HL-60 (cell line): ENCODE measurements at regions not wholly inside any gene's neighbourhood (a gene's known extent, or its start where the extent isn't known, plus 50 kb on each side); places are given as distances from the start of the nearest gene placed in this dataset.

Experiments used
- DNase-seq, 2 experiments: peaks; one replicate each; pipeline ENCODE4 v3.0.0-alpha.2; 2010 to 2020; ENCODE audit warnings: low read depth in 1 of 2, low spot score in 1 of 2
- H3K27ac ChIP-seq: fragments of 250-450 bp; sonication (Bioruptor Pico); replicated peaks from 2 replicates; pipeline ENCODE4 v1.5.1; 2020; ENCODE audit warnings: mild to moderate bottlenecking, moderate library complexity
- H3K27me3 ChIP-seq: fragments of 250-450 bp; sonication (Bioruptor Pico); 2 replicates; pipeline ENCODE4 v1.5.1; 2021; ENCODE audit warnings: mild to moderate bottlenecking, moderate library complexity; ENCODE audit not compliant: insufficient read depth, poor library complexity, severe bottlenecking
- H3K4me3 ChIP-seq: replicated peaks from 2 replicates; pipeline ENCODE4 v1.5.1; 2011; ENCODE audit warnings: mild to moderate bottlenecking, control low read depth, low read length; ENCODE audit not compliant: insufficient read depth
- CTCF ChIP-seq: IDR thresholded peaks from one replicate; pipeline ENCODE4 v1.5.1; 2011; ENCODE audit warnings: low read length, control low read depth, inconsistent platforms; ENCODE audit not compliant: insufficient read depth
- GABPA ChIP-seq: IDR thresholded peaks from 2 replicates; pipeline ENCODE4 v1.6.1; 2012; ENCODE audit warnings: low read depth
- POLR2AphosphoS5 ChIP-seq: IDR thresholded peaks from 2 replicates; pipeline ENCODE4 v1.6.1; 2012; ENCODE audit warnings: low read depth
- REST ChIP-seq: IDR thresholded peaks from 2 replicates; pipeline ENCODE4 v1.6.1; 2012; ENCODE audit warnings: low read depth; ENCODE audit not compliant: insufficient replicate concordance
- SPI1 ChIP-seq: IDR thresholded peaks from 2 replicates; pipeline ENCODE4 v1.6.1; 2012; ENCODE audit warnings: low read depth, mild to moderate bottlenecking, borderline replicate concordance

- DNase-seq: no peak
- no peak for TF ChIP-seq CTCF
- no peak for TF ChIP-seq SPI1
- no peak for TF ChIP-seq GABPA
- no peak for TF ChIP-seq POLR2AphosphoS5
- no peak for TF ChIP-seq REST
- Histone ChIP-seq H3K4me3 (no peak overlapping the region), H3K27ac (no peak overlapping the region), H3K27me3 (no peaks in the 10 kb centered on the region)
These were observed 616.1 kb downstream of the CD109 start for GRCh38 chr6:74312081-74312480.

GRCh38 chr6:74311431-74311830 is 615.4 kb downstream of the CD109 start:
- Histone ChIP-seq H3K4me3 (no peak overlapping the region), H3K27ac (no peak overlapping the region), H3K27me3 (no peaks in the 10 kb centered on the region)
- DNase-seq: no peak
- TF ChIP-seq REST (no peak), SPI1 (no peak), GABPA (no peak), POLR2AphosphoS5 (no peak), CTCF (no peak)

- Histone ChIP-seq H3K27me3 (no peaks in the 10 kb centered on the region), H3K4me3 (no peak overlapping the region), H3K27ac (no peak overlapping the region)
- no peak for DNase-seq
- TF ChIP-seq REST: no peak
- no peak for TF ChIP-seq POLR2AphosphoS5
- no peak for TF ChIP-seq CTCF
- no peak for TF ChIP-seq GABPA
- no peak for TF ChIP-seq SPI1
These were observed 593.9 kb downstream of the CD109 start for GRCh38 chr6:74289884-74290283.
